ENCODE measurements at regions not wholly inside any gene's neighbourhood (a gene's known extent, or its start where the extent isn't known, plus 50 kb on each side); places are given as distances from the start of the nearest gene placed in this dataset.
A peak's percentile ranks its signal among the peaks of the same experiment; 100 is the strongest.

DNA sequence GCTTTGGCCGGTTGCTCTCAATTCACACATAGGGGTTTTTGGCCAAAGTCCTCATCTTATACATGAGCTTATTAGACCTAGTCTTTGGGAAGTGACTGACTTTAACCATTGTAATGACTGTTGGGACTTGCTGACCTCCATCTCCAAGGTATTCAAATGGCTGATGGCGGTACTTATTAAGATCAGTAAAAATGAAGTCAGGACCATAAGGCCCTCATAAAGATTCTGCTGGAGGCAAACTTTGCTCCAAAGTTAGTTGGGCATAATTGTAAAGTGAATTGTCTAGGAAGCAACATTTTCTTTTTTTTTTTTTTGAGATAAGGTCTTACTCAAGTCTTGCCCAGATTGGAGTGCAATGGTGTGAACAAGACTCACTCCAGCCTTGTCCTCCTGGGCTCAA is 76.3 kb upstream of the MKLN1 start:
- DNase-seq, result no peak
- Histone ChIP-seq H3K4me3 (ENCODE audit: low read length) (no peak overlapping the region), H3K4me1 (ENCODE audit: control insufficient read depth, insufficient read depth, low read length) (no peaks in the 10 kb centered on the region), H3K27ac (ENCODE audit: low read length) (no peak overlapping the region), H3K9me3 (replicated peaks; ENCODE audit: control insufficient read depth, low read depth, low read length) (peaks cover 14% of the 10 kb centered on the region), H3K36me3 (ENCODE audit: control insufficient read depth, insufficient read depth, low read length) (no peaks in the 10 kb centered on the region), H3K27me3 (ENCODE audit: control insufficient read depth, insufficient read depth, low read length) (no peaks in the 10 kb centered on the region)
- WGBS (ENCODE audit: insufficient coverage), result 100% methylated on average over 1 of the region's 2 CpGs

DNA sequence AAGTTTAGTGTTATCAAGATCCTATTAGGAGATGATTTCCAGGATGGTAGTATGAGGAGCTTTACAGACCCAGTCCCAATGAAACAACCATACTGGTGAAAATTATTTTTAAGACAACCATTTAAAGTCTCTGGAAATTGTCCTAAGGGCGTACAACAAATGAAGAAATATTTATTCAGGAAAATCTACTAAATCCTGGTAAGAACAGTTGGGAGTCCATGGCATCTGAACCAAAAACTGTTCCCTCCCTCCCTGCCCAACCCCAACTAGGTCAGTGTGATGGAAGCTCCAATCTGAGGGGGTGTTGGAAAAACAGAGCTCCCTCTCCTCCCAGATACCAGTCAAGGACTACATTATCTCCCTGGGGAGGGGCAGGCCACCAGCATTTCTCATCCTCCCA is 74.7 kb upstream of the MKLN1 start:
- no peak for DNase-seq

DNA sequence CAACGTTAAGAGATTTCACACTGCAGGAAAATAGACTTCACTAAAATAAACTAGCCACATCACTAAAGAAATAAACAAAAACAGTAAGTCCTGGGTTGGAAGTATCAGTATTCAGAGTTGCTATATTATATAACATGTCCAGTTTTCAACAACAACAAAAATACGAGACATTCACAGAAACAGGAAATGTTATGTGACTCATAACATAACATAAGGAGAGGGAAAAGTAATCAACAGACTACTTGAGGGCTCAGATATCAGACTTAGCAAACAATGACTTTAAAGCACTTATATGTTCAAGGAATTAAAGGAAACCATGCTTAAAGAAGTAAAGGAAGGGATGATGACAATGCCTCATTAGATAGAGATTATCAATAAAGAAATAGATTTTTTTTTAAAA is 73.5 kb upstream of the MKLN1 start:
- no peaks in the 10 kb centered on the region for H3K36me3 ChIP-seq (ENCODE audit: control insufficient read depth, insufficient read depth, low read length)
- no peaks in the 10 kb centered on the region for H3K4me1 ChIP-seq (ENCODE audit: control insufficient read depth, insufficient read depth, low read length)
- H3K27me3 ChIP-seq (ENCODE audit: control insufficient read depth, insufficient read depth, low read length), result no peaks in the 10 kb centered on the region
- no peak overlapping the region for H3K27ac ChIP-seq (ENCODE audit: low read length)
- H3K9me3 ChIP-seq (replicated peaks; ENCODE audit: control insufficient read depth, low read depth, low read length), result peaks cover 14% of the 10 kb centered on the region
- DNase-seq, result no peak
- no CpG with 5 or more reads among the region's 2 CpGs for WGBS (ENCODE audit: insufficient coverage)
- H3K4me3 ChIP-seq (ENCODE audit: low read length), result no peak overlapping the region

More for the DNA sequence above, 74.7 kb upstream of the MKLN1 start:
- H3K4me3 ChIP-seq (ENCODE audit: low read length), result no peak overlapping the region
- H3K27ac ChIP-seq (ENCODE audit: low read length), result no peak overlapping the region
- no peaks in the 10 kb centered on the region for H3K36me3 ChIP-seq (ENCODE audit: control insufficient read depth, insufficient read depth, low read length)
- no peaks in the 10 kb centered on the region for H3K4me1 ChIP-seq (ENCODE audit: control insufficient read depth, insufficient read depth, low read length)
- H3K27me3 ChIP-seq (ENCODE audit: control insufficient read depth, insufficient read depth, low read length), result no peaks in the 10 kb centered on the region
- no CpG with 5 or more reads among the region's 1 CpG for WGBS (ENCODE audit: insufficient coverage)
- H3K9me3 ChIP-seq (replicated peaks; ENCODE audit: control insufficient read depth, low read depth, low read length), result peaks cover 14% of the 10 kb centered on the region

DNA sequence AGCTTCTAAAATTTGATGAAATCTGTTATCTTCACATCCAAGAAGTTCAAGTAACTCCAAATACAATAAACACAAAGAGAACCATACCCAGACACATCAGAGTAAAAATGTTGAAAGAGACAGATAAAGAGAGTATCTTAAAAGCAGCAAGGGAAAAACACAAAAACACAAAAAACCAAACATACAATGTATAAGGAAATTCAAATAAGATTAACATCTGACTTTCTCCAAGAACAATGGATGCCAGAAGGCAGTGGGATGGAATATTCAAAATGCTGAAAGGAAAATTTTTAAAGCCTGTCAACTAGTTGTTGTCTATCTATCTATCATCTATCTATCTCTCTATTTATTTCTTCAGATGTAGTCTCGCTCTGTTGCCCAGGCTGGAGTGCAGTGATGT is 72.4 kb upstream of the MKLN1 start:
- WGBS (ENCODE audit: insufficient coverage), result no CpG with 5 or more reads among the region's 1 CpG
- no peak overlapping the region for H3K27ac ChIP-seq (ENCODE audit: low read length)
- DNase-seq, result no peak
- no peaks in the 10 kb centered on the region for H3K36me3 ChIP-seq (ENCODE audit: control insufficient read depth, insufficient read depth, low read length)
- no peak overlapping the region for H3K4me3 ChIP-seq (ENCODE audit: low read length)
- peaks cover 14% of the 10 kb centered on the region for H3K9me3 ChIP-seq (replicated peaks; ENCODE audit: control insufficient read depth, low read depth, low read length)
- no peaks in the 10 kb centered on the region for H3K4me1 ChIP-seq (ENCODE audit: control insufficient read depth, insufficient read depth, low read length)
- H3K27me3 ChIP-seq (ENCODE audit: control insufficient read depth, insufficient read depth, low read length), result no peaks in the 10 kb centered on the region

GRCh38 chr7:131261476-131261994 is 66.1 kb upstream of the MKLN1 start:
- Histone ChIP-seq H3K4me1 (ENCODE audit: control insufficient read depth, insufficient read depth, low read length) (no peaks in the 10 kb centered on the region), H3K9me3 (replicated peaks; ENCODE audit: control insufficient read depth, low read depth, low read length) (no peaks in the 10 kb centered on the region), H3K36me3 (ENCODE audit: control insufficient read depth, insufficient read depth, low read length) (no peaks in the 10 kb centered on the region), H3K27ac (ENCODE audit: low read length) (no peak overlapping the region), H3K4me3 (ENCODE audit: low read length) (no peak overlapping the region), H3K27me3 (ENCODE audit: control insufficient read depth, insufficient read depth, low read length) (no peaks in the 10 kb centered on the region)
- DNase-seq, result no peak
- WGBS (ENCODE audit: insufficient coverage), result no CpG with 5 or more reads among the region's 1 CpG

- peak; percentile 9 for DNase-seq
- no peak overlapping the region for H3K27ac ChIP-seq (ENCODE audit: low read length)
- H3K4me1 ChIP-seq (ENCODE audit: control insufficient read depth, insufficient read depth, low read length), result no peaks in the 10 kb centered on the region
- no peaks in the 10 kb centered on the region for H3K36me3 ChIP-seq (ENCODE audit: control insufficient read depth, insufficient read depth, low read length)
- 81% methylated on average over 3 of the region's 4 CpGs for WGBS (ENCODE audit: insufficient coverage)
- H3K9me3 ChIP-seq (replicated peaks; ENCODE audit: control insufficient read depth, low read depth, low read length), result no peaks in the 10 kb centered on the region
- no peak overlapping the region for H3K4me3 ChIP-seq (ENCODE audit: low read length)
- H3K27me3 ChIP-seq (ENCODE audit: control insufficient read depth, insufficient read depth, low read length), result no peaks in the 10 kb centered on the region
Observed at GRCh38 chr7:131265227-131265626, 62.4 kb upstream of the MKLN1 start.

- no CpG with 5 or more reads among the region's 1 CpG for WGBS (ENCODE audit: insufficient coverage)
Observed at GRCh38 chr7:131267631-131268030, 60.0 kb upstream of the MKLN1 start.

GRCh38 chr7:131268906-131269305 is 58.8 kb upstream of the MKLN1 start:
- Histone ChIP-seq H3K27me3 (ENCODE audit: control insufficient read depth, insufficient read depth, low read length) (no peaks in the 10 kb centered on the region), H3K9me3 (replicated peaks; ENCODE audit: control insufficient read depth, low read depth, low read length) (peaks cover 3% of the 10 kb centered on the region), H3K4me1 (ENCODE audit: control insufficient read depth, insufficient read depth, low read length) (peaks cover 8% of the 10 kb centered on the region), H3K36me3 (ENCODE audit: control insufficient read depth, insufficient read depth, low read length) (no peaks in the 10 kb centered on the region), H3K27ac (ENCODE audit: low read length) (no peak overlapping the region), H3K4me3 (ENCODE audit: low read length) (no peak overlapping the region)
- no peak for DNase-seq
- 40% methylated on average over 1 of the region's 2 CpGs for WGBS (ENCODE audit: insufficient coverage)

More at GRCh38 chr7:131267631-131268030, 60.0 kb upstream of the MKLN1 start:
- Histone ChIP-seq H3K27ac (ENCODE audit: low read length) (no peak overlapping the region), H3K36me3 (ENCODE audit: control insufficient read depth, insufficient read depth, low read length) (no peaks in the 10 kb centered on the region), H3K9me3 (replicated peaks; ENCODE audit: control insufficient read depth, low read depth, low read length) (peaks cover 3% of the 10 kb centered on the region), H3K4me1 (ENCODE audit: control insufficient read depth, insufficient read depth, low read length) (peaks cover 4% of the 10 kb centered on the region), H3K4me3 (ENCODE audit: low read length) (no peak overlapping the region), H3K27me3 (ENCODE audit: control insufficient read depth, insufficient read depth, low read length) (no peaks in the 10 kb centered on the region)
- DNase-seq, result no peak

DNA sequence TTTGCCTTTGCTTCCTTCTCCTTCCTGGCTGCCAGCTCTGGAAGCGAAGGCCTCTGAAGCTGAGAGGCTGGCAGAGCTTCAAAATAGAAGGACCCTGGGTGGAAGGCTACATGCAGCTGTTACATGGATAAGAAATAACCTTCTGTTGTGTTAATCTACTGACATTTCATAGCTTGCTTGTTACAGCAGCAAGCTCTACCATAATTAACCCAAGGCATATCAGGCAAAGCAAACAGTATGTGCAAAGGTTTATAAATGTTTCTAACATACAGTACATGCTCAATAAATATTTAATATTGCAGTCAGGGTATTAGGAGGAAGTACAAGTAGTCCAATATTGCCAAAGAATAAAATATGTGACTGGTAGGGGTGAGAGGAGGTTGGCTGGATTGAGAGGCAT is 55.6 kb upstream of the MKLN1 start:
- no CpG with 5 or more reads among the region's 1 CpG for WGBS (ENCODE audit: insufficient coverage)
- Histone ChIP-seq H3K4me3 (ENCODE audit: low read length) (no peak overlapping the region), H3K9me3 (replicated peaks; ENCODE audit: control insufficient read depth, low read depth, low read length) (peaks cover 3% of the 10 kb centered on the region), H3K4me1 (ENCODE audit: control insufficient read depth, insufficient read depth, low read length) (peaks cover 8% of the 10 kb centered on the region), H3K27ac (ENCODE audit: low read length) (no peak overlapping the region), H3K36me3 (ENCODE audit: control insufficient read depth, insufficient read depth, low read length) (no peaks in the 10 kb centered on the region), H3K27me3 (ENCODE audit: control insufficient read depth, insufficient read depth, low read length) (no peaks in the 10 kb centered on the region)
- peak; percentile 15 for DNase-seq

GRCh38 chr7:131274986-131275385 is 52.7 kb upstream of the MKLN1 start:
- no peaks in the 10 kb centered on the region for H3K36me3 ChIP-seq (ENCODE audit: control insufficient read depth, insufficient read depth, low read length)
- WGBS (ENCODE audit: insufficient coverage), result no CpG with 5 or more reads among the region's 2 CpGs
- no peaks in the 10 kb centered on the region for H3K27me3 ChIP-seq (ENCODE audit: control insufficient read depth, insufficient read depth, low read length)
- H3K4me3 ChIP-seq (ENCODE audit: low read length), result no peak overlapping the region
- no peak for DNase-seq
- H3K4me1 ChIP-seq (ENCODE audit: control insufficient read depth, insufficient read depth, low read length), result peaks cover 8% of the 10 kb centered on the region
- H3K27ac ChIP-seq (ENCODE audit: low read length), result no peak overlapping the region
- peaks cover 3% of the 10 kb centered on the region for H3K9me3 ChIP-seq (replicated peaks; ENCODE audit: control insufficient read depth, low read depth, low read length)

DNA sequence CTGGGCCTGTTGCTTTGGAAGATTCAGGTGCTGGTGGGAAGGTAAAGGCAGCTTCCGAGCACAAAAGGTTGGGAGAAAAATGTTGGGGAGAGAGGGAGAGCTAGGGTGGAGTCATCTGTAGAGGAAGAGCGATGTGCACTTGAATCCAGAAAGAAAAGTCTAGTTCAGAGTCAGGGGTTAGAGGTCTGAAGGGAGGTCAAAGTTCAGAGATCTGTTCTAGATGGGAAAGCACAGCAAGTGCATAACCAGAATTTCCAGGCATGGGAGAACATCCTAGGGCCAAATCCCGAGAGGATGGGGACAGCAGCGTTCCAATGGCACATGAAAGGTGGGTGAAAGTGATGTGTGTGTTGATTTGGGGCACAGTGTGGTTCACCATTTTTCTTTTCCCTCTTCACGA is 51.5 kb upstream of the MKLN1 start:
- WGBS (ENCODE audit: insufficient coverage), result 69% methylated on average over 4 of the region's 5 CpGs
- no peaks in the 10 kb centered on the region for H3K36me3 ChIP-seq (ENCODE audit: control insufficient read depth, insufficient read depth, low read length)
- no peaks in the 10 kb centered on the region for H3K27me3 ChIP-seq (ENCODE audit: control insufficient read depth, insufficient read depth, low read length)
- H3K4me3 ChIP-seq (ENCODE audit: low read length), result no peak overlapping the region
- no peak for DNase-seq
- peaks cover 3% of the 10 kb centered on the region for H3K9me3 ChIP-seq (replicated peaks; ENCODE audit: control insufficient read depth, low read depth, low read length)
- peaks cover 8% of the 10 kb centered on the region for H3K4me1 ChIP-seq (ENCODE audit: control insufficient read depth, insufficient read depth, low read length)
- no peak overlapping the region for H3K27ac ChIP-seq (ENCODE audit: low read length)
